CD4-positive, alpha-beta T cell treated with Interleukin-4 for 1 hour (primary cell): ENCODE measurements at regions not wholly inside any gene's neighbourhood (a gene's known extent, or its start where the extent isn't known, plus 50 kb on each side); places are given as distances from the start of the nearest gene placed in this dataset.

Source experiments
- DNase-seq, 2 donors: peaks; one replicate each; pipeline ENCODE4 v3.0.0-alpha.2; 2020 to 2022

DNA sequence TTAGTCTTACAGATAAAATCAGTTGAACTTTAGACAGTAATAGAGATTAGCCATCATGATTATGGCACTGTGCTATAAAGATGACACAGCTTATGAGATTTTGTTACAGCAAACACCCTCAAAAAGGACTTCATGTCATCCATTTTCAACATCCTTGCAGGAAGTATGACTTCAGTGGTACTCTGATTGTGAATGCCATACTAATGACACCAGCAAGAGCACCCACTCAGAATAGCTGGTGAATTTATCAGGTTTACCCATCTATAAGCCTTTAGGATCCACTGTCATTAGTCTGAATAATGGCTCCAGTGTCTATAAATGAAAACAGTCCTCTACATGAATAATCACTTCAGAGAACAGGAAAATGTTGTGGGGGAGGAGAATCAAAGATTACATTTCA is 615.2 kb downstream of the RPS29 start:
- DNase-seq = no peak

DNA sequence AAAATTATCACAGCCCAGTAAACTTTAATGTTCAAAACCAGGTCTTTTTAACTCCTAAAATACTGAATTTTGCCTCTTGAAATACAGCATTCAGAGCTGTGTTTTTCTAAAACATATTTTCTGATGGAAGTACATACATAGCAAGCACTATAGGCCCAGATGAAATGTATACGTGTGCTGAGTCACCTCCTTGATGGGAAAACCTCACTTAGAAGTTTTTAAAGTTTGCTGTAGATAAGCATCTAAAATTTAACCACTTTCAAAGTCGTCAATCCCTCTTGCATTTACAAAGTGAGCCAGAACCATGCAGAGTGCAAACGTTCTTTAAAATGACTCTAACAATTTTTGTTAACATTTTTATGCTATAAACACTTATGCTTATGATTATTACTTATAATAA is 618.8 kb downstream of the RPS29 start:
- DNase-seq = no peak

DNA sequence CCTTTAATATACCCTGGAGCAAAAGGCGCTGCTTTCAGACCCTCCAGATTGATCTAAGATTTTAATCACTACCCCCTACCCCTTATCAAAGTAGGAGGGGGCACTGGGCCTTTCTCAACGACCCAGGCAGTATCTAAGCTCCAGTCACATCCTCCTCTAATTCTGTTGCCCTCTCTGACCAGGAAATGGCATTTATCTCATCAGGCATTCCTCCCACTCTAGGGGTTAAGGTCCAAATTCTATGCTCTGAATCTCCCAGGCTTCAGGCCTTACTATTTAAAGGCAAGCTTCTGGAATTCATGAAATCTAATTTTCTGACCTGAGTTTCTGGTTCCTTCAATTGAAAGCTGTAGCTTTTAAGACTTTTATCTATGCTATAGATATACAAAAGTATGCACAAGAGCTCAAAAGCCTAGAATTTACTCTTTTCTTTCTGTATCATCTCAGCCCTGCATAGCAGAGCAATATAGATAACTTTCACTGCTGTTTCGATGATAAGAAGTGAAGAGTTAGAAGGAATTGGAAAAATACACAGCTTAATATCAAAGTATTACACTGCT is 622.9 kb downstream of the RPS29 start:
- no peak for DNase-seq

DNA sequence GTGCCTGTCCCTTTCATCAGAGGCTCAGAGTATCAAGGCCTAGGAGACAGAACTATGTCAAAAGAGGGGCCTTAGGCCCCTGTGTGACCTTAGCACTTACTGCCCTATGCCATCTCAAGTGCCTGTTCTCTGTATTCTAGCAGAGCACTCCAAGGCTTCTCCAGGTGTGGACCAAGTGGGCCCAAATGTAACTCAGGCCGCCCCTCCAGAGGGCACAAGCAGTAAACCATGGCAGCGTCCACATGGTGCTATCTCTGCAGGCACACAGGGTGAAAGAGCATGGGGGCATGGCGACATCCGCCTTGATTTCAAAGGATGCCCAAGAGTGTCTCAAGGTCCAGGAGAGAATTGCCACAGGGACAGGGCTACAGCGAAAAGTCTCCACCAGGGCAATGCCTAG is 628.7 kb downstream of the RPS29 start:
- DNase-seq = no peak

DNA sequence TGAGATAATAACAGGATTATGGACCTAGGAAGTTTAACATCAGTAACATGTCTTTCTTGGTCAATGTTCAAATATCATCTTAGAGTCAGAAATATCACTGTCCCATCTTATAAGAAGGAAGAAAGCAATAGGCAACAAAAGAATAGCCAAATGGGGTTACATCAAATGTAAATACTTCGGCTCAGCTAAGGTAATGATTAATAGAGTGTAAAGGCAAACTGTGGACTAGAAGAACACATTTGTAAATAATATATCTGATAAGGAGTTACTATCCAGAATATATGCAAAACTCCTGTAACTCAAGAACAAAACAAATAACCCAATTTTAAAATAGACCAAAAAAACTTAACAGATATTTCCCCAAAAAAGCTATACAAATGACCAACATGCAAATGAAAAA is 630.3 kb downstream of the RPS29 start:
- DNase-seq = no peak

DNA sequence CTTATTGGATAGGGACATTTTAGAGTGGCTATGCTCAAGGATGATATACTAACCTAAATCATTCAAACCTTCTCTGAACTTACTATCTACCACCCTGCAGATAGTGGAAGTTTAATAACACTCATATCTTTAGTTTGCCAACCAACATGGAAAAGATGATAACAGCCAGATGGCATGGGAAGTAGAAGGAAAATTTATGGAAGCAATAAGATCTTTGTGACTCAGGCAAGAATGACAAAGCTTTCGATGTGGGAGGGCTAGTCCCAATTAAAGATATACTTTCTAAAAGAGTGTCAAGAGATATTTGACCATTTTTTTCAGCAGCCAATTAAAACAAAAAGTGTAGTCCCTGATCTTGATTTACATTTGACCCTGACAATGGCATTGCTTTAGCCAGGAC is 631.7 kb downstream of the RPS29 start:
- DNase-seq = no peak

DNA sequence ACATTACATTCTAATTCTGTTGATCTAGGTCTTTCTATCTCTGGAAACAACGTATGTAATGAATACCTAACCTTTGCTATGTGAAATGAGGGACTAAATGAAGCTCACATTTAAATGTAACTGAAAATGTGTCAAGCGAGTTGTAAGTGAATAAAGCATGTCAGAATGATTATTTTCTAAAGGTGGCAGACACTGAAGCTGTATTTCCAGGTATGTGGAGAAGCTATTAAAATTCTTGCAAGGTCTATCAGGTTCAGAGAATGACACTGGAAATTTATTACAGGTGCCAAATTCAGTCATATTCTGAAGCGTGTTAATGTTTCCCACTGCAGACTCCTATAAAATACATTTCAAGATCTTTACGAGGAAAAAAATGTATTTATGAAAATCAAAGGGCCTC is 641.4 kb downstream of the RPS29 start:
- no peak for DNase-seq

DNA sequence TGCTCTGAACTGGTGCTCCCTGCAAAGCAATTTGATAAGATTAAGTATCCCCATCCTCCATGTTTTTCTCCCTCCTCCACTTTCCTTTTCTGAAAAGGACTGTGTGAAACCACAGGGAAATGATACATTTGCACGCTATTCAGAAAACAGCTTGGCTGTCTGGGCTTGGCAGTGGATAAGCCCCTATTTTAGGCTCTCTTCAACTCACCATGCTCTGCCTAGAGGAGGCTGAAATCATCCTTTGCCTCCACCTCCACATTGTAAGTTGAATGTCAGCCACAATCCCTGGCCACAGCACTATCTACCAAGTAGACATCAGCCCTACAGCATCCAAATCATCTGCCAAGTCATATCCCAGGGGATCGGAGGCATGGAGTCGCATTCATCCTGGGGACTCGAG is 642.3 kb downstream of the RPS29 start:
- DNase-seq = no peak

DNA sequence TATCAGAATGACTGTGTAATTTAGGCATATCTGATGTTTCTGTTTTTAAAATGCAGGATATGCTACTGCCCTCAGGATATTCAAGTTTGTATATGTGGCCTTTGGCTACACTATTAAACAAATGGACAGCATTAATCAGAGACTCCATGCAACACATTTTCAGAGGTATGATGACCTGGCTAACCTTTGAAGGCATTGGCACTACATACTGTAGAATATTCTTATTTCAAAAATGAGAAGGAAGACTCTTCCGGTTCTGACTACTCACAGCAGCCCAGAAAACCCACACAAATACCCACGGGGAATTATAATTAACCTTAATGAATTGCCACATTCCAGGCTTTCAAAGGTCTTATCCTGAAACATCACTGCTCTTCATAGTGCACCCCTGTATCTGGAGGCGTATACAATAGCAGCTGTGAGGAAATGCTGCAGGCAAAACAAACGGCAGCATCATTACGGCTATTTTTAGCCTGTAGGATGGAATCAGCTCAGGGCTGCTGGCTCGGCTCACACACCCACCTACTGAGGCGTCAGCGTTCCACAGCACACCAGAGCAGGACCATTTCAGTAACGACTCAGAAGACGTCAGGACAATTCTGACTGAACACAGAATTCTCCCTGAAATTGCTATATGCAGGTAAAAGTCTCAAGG is 648.5 kb downstream of the RPS29 start:
- DNase-seq = no peak

DNA sequence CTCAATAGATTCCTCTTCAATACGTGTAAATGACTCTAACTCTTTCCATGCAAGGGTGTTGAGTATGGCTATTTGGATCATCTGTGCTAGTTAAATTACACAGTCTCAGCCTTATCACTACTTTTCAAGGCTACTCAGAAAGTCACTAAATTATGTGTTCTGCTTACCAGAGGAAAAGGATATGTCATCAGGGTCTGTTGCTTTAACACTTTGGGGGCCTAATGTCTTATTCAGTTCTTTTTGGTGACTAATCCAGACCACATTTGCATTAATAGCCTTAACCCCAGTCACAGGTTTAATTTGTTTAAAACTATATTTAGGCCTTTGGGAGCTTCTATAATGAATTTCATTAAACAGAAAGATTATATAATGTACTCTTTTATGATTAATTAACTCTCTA is 649.3 kb downstream of the RPS29 start:
- no peak for DNase-seq

DNA sequence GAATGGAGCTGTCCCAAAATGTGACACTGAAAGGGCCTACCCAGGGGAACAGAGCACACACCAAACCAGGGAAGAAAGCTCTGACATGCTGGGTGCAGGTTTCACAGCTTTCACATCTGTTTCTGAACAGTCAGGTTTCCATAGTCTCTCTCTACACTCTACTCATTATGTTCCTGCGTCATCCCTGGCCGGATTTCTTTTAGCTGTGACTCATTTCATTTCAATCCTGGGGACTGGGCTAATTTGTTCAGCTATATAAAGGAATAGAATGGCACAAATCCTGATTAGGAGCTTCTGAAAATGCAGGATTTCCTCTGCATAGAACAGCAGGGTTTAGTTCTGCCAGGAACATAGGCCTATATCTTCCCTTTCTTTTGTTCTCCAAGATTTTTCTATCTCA is 649.8 kb downstream of the RPS29 start:
- no peak for DNase-seq

DNA sequence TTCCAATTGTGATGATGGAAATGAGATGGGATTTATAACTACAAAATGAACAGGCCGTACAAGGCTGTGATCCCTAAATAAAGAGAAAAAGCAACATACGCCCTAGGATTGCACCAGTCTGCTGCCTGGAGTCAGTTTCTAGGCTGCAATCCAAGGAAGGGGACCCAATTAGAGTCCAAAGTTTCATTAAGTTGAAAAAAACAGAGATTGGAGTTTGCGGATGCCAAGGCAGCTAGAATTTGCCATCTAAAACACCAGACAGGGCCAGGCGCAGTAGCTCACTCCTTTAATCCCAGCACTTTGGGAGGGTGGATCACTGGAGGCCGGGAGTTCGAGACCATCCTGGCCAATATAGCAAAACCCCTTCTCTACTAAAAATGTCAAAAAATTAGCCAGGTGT is 661.0 kb downstream of the RPS29 start:
- no peak for DNase-seq

DNA sequence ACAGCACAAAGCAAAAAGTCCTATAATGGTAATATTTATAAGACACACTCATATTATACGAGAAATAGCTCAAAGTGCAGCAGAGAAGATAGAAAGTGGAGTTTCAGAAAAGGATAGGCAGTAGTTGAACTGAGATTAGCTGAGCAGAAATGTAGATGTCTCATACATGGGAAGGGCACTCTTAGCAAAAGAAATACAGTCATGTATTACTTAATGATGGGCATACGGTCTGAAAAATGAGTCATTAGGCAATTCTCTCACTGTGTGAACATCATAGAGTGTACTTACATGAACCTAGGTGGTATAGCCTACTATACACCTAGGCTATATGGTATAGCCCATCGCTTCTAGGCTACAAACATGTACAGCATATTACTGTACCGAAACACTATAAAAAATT is 671.3 kb downstream of the RPS29 start:
- no peak for DNase-seq

DNA sequence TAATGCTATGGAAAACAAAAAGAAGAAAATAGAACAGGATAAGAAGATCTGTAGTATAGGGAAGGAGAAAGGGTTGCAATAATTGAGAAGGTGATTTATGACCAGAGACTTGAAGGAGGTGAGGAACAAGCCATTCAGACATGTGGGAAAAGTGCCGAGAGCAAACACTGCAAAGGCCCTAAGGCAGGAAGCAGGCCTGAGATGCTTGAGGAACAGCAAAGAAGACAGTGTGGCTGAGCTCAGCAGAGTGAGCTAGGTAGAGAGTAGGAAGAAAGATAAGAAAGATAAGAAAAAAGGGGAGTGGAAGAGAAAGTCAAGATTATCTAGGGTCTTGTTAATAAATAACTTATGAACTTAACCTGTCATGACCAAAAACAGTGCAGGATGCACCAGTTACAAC is 671.8 kb downstream of the RPS29 start:
- DNase-seq = no peak

DNA sequence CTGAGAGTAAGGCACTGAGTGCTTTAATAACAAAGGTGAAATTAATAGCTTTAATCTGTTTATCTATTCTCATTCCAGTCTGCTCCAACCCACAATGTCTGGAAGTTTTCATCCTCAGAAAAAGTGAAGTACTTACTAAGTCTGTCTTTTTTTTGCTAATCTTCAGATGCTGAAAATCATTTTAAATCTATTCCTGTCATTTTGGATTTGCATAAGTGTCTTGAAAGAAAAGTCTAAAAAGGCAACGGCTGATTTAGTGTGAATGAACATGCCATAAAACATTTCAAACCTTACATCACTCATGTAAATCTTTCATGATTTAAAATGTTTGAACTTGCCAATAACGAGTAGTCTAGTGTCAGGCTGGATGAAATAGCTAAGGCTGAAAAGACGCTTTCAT is 685.6 kb downstream of the RPS29 start:
- no peak for DNase-seq

DNA sequence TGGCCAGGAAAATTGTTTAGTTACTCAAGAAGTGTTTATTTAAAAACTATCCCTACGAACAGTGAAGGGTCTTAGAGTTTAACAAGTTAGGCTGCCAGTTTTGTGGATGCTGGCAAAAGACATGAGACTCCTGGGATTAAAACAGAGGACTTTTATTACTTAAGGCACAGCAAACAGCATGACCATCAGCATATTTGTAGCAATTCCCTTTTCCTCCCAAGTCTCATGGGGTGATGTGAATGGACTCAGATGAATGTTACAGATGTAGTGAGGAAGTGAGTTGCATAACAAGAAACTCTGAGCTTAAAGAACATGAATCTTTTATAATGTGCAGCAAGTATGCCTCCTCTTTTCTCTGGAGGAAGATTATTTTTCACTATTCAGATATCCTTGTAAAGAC is 695.8 kb downstream of the RPS29 start:
- no peak for DNase-seq

DNA sequence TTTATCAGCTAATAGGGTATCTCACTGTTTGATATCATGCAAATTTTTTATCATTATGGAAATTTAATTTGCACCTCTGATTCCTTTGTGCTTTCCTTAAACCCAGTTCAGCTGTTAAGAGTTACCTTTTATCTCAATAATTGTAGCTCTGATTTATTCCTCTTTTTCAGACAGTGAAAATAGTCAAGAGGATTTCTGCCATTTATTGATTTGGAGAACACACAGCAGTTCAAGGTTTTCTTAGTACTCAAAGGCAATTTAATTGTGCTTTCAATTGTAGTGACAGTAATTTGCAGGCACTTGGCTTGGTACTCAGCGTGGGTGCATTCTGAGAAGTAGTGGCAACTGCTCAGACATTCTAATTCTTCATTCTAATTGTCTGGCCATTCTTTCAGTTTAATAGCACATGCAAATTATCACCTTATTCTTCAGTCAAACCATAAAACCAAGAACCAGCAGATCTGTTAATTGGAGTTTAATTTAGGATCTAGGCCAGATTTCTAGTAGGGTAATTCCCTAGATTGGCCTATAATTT is 709.3 kb downstream of the RPS29 start:
- no peak for DNase-seq

DNA sequence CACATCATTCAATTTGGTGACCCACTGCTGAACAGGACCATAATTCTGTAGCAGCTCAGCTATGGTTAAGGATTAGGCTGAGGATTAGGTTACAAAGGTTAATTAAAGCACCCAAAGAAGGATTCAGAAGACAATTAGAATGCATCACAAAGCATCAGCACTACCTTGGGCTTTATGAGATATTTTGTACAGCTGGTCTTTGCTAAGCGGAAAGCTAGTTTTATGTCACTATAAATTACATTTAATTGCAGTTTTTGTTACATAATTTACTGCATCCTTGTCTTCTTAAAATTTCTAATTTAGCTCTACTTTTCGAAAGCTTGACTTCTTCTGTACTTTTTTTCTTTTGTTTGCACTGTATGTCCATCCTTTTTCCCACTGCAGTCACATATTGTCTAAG is 711.5 kb downstream of the RPS29 start:
- DNase-seq = no peak

DNA sequence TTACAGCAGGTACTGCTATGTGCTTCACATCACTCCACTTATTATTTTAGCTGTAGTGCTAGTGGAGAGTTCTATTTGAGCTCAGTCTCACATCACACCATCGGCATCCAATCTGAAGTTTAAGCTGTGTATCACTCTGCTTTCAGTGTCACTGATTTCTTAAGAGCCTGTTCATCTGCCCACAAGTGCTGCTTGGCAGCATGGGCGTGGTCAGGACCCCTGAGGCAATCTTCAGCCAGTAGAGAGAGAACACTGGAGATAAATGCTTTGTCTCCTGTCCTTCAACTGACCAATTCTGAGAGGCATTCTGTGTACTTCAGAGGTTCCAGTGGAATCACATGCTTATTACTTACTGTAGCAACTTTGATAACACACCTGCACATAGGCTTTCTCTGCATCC is 728.8 kb downstream of the RPS29 start:
- no peak for DNase-seq

DNA sequence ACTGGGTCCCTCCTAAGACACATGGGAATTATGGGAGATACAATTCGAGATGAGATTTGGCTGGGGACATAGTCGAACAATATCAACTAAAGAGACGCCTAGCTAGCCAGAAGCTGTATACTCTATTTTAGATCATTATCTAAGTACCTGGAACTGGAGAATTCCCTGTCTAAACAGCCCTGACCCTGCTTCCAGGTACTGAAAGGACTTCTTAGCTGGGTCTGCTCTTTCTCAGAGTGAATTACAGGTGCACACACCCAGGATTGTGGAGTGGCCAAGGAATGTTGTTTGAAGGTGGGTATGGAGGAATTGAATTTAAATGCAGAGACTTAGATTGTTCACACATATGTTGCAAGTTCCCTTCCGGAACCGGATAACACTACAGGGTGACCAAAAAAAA is 733.0 kb downstream of the RPS29 start:
- DNase-seq = no peak

DNA sequence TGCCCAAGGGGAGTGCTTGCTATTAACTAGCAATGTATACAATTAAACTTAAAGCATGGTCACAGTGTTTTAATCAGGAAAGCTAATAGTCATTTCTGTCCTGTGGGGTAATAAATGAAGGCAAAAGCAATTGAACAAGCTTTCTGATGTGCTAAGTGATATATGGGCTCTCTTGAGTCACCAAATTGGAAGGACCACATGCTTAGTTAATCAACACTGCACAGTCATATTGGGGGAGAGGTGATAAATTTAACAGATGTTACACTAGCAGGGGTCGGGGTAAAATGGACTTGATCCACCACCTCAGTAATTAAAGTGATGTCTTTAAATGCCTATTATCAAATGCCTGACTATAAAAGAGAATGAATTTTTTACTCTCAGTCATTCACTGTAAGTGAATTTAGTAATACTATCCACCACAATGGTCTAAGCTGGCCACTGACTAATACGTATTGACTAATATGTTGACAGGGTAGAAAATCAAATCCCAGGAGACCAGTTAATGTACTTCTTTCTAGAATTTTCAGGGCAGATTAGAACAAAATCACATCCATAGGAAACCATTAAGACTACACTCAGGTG is 736.3 kb downstream of the RPS29 start:
- no peak for DNase-seq

DNA sequence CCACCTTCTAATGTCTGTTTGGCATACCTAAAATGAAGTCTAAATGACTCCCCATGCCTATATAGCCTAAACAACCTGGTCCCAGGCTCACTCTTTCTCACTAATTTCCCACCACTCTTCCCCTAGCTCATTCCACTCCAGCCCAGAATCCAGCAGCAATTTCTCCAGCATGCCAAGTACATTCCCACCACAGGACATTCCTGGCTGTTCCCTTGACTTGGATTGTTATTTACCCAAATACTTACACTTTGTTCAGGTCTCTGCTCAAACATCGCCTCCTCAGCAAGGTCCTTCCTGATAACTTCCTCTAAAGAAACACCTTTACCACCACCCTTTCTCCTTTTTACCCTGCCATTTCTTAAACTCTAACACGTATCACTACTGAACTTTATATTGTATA is 743.4 kb downstream of the RPS29 start:
- DNase-seq = no peak

DNA sequence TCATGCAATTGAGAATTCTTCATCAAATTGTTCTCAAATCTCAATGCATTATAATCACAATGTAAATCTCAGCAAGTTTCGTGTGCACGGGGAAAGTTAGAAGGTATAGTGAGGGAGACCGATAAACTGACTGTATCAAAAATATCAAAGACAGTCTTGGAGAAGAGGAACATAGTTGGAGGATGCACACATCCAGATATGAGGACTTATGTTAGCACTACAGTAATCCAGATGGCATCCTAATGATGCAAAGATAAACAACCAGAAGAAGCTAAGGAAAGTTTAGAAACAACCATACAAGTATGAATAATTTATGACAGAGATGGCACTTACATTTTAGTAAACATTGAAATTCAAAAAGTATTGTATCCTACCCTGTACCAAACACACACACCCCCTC is 760.1 kb downstream of the RPS29 start:
- no peak for DNase-seq

DNA sequence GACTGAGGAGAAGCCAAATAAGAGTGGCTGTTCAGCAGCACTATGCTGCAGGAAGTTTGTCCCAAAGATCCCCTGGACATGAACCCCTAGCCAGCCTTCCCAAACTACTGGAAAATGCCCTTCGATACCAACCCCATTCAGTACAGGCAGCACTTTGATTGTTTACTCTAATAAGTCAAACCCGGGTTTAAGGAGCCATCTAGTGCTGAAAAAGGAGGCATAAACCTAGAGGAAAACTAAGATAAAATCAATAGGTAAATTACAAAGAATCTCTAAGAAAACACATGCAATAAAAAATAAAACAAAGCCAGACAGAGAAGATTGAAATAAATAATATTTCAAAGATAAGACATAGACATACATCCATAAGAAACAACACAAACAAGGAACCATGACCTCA is 771.6 kb downstream of the RPS29 start:
- no peak for DNase-seq

DNA sequence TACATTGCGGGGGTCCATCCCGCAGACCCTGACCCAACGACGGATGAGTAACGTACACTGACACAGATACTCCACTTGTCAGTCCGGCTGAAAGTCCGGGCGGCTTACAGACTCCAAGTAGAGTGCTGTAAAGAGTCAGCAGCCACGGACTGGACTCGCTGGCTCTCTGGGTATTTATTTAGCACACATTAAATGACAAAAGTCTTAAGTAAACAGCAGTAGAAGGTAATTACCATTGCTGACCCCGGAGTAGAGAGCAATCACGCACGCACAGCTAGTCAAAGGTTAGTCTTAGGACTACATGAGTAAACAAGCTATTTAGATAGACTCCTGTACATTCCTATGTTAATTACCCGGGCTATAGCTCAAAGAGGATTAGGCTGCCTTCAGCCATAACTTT is 780.9 kb downstream of the RPS29 start:
- no peak for DNase-seq
